ENCODE measurements at regions not wholly inside any gene's neighbourhood (a gene's known extent, or its start where the extent isn't known, plus 50 kb on each side); places are given as distances from the start of the nearest gene placed in this dataset.

GRCh38 chr9:11001546-11001945, 388.7 kb upstream of the PTPRD start:
- DNase-seq (ENCODE audit: low read depth) = no peak
- TF ChIP-seq, protein P1, sequence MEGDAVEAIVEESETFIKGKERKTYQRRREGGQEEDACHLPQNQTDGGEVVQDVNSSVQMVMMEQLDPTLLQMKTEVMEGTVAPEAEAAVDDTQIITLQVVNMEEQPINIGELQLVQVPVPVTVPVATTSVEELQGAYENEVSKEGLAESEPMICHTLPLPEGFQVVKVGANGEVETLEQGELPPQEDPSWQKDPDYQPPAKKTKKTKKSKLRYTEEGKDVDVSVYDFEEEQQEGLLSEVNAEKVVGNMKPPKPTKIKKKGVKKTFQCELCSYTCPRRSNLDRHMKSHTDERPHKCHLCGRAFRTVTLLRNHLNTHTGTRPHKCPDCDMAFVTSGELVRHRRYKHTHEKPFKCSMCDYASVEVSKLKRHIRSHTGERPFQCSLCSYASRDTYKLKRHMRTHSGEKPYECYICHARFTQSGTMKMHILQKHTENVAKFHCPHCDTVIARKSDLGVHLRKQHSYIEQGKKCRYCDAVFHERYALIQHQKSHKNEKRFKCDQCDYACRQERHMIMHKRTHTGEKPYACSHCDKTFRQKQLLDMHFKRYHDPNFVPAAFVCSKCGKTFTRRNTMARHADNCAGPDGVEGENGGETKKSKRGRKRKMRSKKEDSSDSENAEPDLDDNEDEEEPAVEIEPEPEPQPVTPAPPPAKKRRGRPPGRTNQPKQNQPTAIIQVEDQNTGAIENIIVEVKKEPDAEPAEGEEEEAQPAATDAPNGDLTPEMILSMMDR (conservative IDR thresholded peaks at IDR 0.05; ENCODE audit: low read depth, low read length) = no peak
- no peak overlapping the region for H3K4me3 ChIP-seq (ENCODE audit: low read length)

DNA sequence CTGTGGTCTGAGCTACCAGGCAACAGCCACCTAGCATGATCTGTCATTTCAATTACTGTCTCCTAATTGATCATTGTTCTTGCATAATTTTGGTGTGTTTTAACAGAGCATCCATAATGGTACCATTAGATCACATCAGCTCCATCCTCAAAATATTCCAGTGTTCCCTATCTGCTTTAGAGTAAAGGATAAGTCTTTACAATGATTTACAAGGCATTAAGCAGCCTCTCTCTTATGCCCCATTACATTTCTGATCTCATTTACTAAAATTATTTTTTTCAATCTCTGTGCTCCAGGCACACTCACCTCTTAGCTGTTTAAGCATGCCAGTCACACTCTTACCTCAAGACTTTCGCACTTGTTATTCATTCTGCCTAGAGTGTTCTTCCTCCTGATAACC, 389.9 kb upstream of the PTPRD start:
- TF ChIP-seq, protein P1 (conservative IDR thresholded peaks at IDR 0.05; ENCODE audit: low read depth, low read length) = no peak
- DNase-seq (ENCODE audit: low read depth) = no peak

GRCh38 chr9:11003836-11004235, 391.0 kb upstream of the PTPRD start:
- no peak overlapping the region for H3K4me3 ChIP-seq (ENCODE audit: low read length)
- TF ChIP-seq, protein P1 (conservative IDR thresholded peaks at IDR 0.05; ENCODE audit: low read depth, low read length) = no peak
- no peak for DNase-seq (ENCODE audit: low read depth)

More for the DNA sequence above, 389.9 kb upstream of the PTPRD start:
- no peak overlapping the region for H3K4me3 ChIP-seq (ENCODE audit: low read length)

- TF ChIP-seq, protein P1 (conservative IDR thresholded peaks at IDR 0.05; ENCODE audit: low read depth, low read length) = no peak
- H3K4me3 ChIP-seq (ENCODE audit: low read length) = no peak overlapping the region
- no peak for DNase-seq (ENCODE audit: low read depth)
These were observed 398.9 kb upstream of the PTPRD start for GRCh38 chr9:11011696-11012095.

GRCh38 chr9:11016081-11016480, 403.3 kb upstream of the PTPRD start:
- DNase-seq (ENCODE audit: low read depth) = no peak
- TF ChIP-seq, protein P1 (conservative IDR thresholded peaks at IDR 0.05; ENCODE audit: low read depth, low read length) = no peak
- H3K4me3 ChIP-seq (ENCODE audit: low read length) = no peak overlapping the region

DNA sequence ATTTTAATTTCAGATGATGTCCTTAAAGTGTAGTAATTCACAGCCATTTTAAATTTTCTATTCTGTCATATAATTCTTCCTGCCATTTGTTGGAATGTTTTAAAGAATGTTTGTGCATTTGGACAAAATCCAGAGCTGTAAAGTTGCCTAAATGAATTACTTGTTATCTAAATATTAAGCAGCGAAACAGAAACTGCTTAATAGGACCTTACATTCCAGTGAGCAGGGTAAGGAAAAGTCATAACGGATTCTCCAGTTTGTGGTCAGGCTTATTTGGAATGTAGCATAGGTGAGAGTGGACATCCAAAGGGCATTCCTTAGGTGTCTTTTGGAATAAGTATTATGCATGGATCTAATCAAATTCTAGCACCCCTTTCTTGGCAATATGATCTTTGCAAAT, 410.4 kb upstream of the PTPRD start:
- DNase-seq (ENCODE audit: low read depth) = peak; percentile 67
- H3K4me3 ChIP-seq (ENCODE audit: low read length) = no peak overlapping the region
- TF ChIP-seq, protein P1 (conservative IDR thresholded peaks at IDR 0.05; ENCODE audit: low read depth, low read length) = no peak

DNA sequence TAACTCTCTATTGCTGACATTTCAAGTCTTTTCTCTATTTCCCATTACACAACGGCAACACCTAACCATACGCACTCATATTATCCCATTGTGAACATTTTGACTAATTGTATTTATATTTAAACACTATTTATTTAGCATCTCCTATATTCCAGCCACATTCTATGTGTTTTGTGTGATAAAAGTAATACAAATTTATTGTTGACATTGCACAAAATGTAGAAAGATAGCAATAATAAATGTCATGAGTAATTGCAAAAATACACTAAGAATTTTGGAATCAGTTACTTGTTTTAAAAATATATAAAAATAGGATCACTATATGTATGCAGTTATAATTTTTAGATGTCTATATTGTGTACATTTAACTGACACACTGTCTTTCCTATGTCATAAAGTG, 413.0 kb upstream of the PTPRD start:
- TF ChIP-seq, protein P1 (conservative IDR thresholded peaks at IDR 0.05; ENCODE audit: low read depth, low read length) = no peak
- H3K4me3 ChIP-seq (ENCODE audit: low read length) = no peak overlapping the region
- no peak for DNase-seq (ENCODE audit: low read depth)

All from retinal pigment epithelial cell (primary cell).